ENCODE measurements at regions not wholly inside any gene's neighbourhood (a gene's known extent, or its start where the extent isn't known, plus 50 kb on each side); places are given as distances from the start of the nearest gene placed in this dataset.
A peak's percentile ranks its signal among the peaks of the same experiment; 100 is the strongest.
"Not testable (repeated sequence)": the region's sequence is repeated elsewhere in the genome, so short reads cannot be mapped to it uniquely, and the experiment has no call there.

- no peak for DNase-seq
Measured at GRCh38 chr7:80346704-80347103, 165.2 kb downstream of the GNAT3 start.

GRCh38 chr7:80335511-80336231 lies 176.2 kb downstream of the GNAT3 start:
- DNase-seq = peak; percentile 91

- DNase-seq = no peak
Measured at GRCh38 chr7:80334908-80335307, 177.0 kb downstream of the GNAT3 start.

- DNase-seq = no peak
Measured at GRCh38 chr7:80334196-80334595, 177.7 kb downstream of the GNAT3 start.

GRCh38 chr7:80333040-80333439 lies 178.8 kb downstream of the GNAT3 start:
- DNase-seq = no peak

GRCh38 chr7:80330434-80330833 lies 181.4 kb downstream of the GNAT3 start:
- DNase-seq = no peak

- DNase-seq = no peak
Measured at GRCh38 chr7:80324032-80324431, 187.8 kb downstream of the GNAT3 start.

- DNase-seq = no peak
Measured at GRCh38 chr7:80319461-80319860, 184.8 kb downstream of the GNAI1 start.

- DNase-seq = no peak
Measured at GRCh38 chr7:80318081-80318480, 183.4 kb downstream of the GNAI1 start.

- no peak for DNase-seq
Measured at GRCh38 chr7:80316811-80317210, 182.2 kb downstream of the GNAI1 start.

GRCh38 chr7:80313716-80314115 lies 179.1 kb downstream of the GNAI1 start:
- no peak for DNase-seq

GRCh38 chr7:80313067-80313626 lies 178.5 kb downstream of the GNAI1 start:
- DNase-seq = no peak

- DNase-seq = peak; percentile 74
Measured at GRCh38 chr7:80312139-80312661, 177.6 kb downstream of the GNAI1 start.

- DNase-seq = no peak
Measured at GRCh38 chr7:80311313-80311712, 176.7 kb downstream of the GNAI1 start.

- DNase-seq = no peak
Measured at GRCh38 chr7:80309971-80310549, 175.4 kb downstream of the GNAI1 start.

GRCh38 chr7:80309377-80309776 lies 174.7 kb downstream of the GNAI1 start:
- no peak for DNase-seq

- no peak for DNase-seq
Measured at GRCh38 chr7:80307227-80307856, 172.7 kb downstream of the GNAI1 start.

- DNase-seq = no peak
Measured at GRCh38 chr7:80303315-80303714, 168.7 kb downstream of the GNAI1 start.

GRCh38 chr7:80302636-80303035 lies 168.0 kb downstream of the GNAI1 start:
- DNase-seq = no peak

- DNase-seq = no peak
Measured at GRCh38 chr7:80302078-80302477, 167.4 kb downstream of the GNAI1 start.

- no peak for DNase-seq
Measured at GRCh38 chr7:80298201-80298600, 163.6 kb downstream of the GNAI1 start.

- no peak for DNase-seq
Measured at GRCh38 chr7:80294346-80294745, 159.7 kb downstream of the GNAI1 start.

GRCh38 chr7:80292634-80293033 lies 158.0 kb downstream of the GNAI1 start:
- DNase-seq = not testable (repeated sequence)
